Esophagus squamous epithelium (tissue), 4 donors: ENCODE measurements at regions not wholly inside any gene's neighbourhood (a gene's known extent, or its start where the extent isn't known, plus 50 kb on each side); places are given as distances from the start of the nearest gene placed in this dataset.

ENCODE experiments used
- CTCF ChIP-seq, 6 experiments: fragments of 450-650 bp in 4 of 6; fragments of 200-600 bp in 2 of 6; sonication (generic) in 2 of 6; IDR thresholded peaks; one replicate each; pipeline ENCODE4 v1.5.1; 2016 to 2019; ENCODE audit warnings: antibody characterized with exemption in 6 of 6, mild to moderate bottlenecking in 4 of 6, moderate library complexity in 4 of 6
- POLR2A ChIP-seq, 4 donors: fragments of 450-650 bp; IDR thresholded peaks; one replicate each; pipeline ENCODE4 v1.6.1; 2017; ENCODE audit warnings: antibody characterized with exemption in 4 of 4, mild to moderate bottlenecking in 4 of 4, moderate library complexity in 3 of 4

- TF ChIP-seq CTCF (IDR thresholded peaks at IDR 0.05) (no peak), POLR2A (IDR thresholded peaks at IDR 0.05) (no peak)
Measured at GRCh38 chr4:66123831-66124413, 453.6 kb upstream of the EPHA5 start.
